Activated CD8-positive, alpha-beta memory T cell treated with anti-CD3 and anti-CD28 coated beads for 36 hours (primary cell): ENCODE measurements at regions not wholly inside any gene's neighbourhood (a gene's known extent, or its start where the extent isn't known, plus 50 kb on each side); places are given as distances from the start of the nearest gene placed in this dataset.
"Not testable (repeated sequence)": the region's sequence is repeated elsewhere in the genome, so short reads cannot be mapped to it uniquely, and the experiment has no call there.

ENCODE experiments used
- CTCF ChIA-PET: fragments of 350-600 bp; sonication (Branson Sonifier 250); formaldehyde crosslinking; loops from one replicate; lab custom pipeline; 2021; ENCODE audit warnings: antibody characterized with exemption; lab: Charles Lee
- POLR2A ChIA-PET: fragments of 350-600 bp; sonication (Branson Sonifier 250); formaldehyde crosslinking; loops from one replicate; lab custom pipeline; 2021; ENCODE audit warnings: antibody characterized with exemption; lab: Charles Lee

DNA sequence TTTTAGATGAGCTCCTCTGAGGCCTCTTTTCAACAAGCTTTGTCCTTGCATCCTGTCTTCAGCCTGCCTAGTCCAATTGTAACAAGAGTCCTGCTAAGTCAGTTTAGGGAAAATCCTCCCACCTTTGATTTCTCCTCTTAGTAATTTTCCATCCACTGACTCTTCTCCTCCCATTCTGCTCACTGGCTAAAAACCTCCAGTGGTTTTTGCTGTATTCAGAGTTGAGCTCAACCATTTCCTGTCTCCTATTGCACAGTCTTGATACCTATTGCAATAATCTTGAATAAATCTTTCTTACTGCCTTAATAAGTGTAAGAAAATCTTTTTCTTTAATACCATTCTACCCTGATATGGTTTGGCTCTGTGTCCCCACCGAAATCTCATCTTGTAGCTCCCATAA lies 117.8 kb upstream of the ENPP6 start:
- CTCF ChIA-PET, result no interaction called here
- POLR2A ChIA-PET, result interaction anchor here (0.6 kb wide), 1 partner anchor 82 kb away, joined by 3 read pairs; no protein-coding TSS in a partner anchor

DNA sequence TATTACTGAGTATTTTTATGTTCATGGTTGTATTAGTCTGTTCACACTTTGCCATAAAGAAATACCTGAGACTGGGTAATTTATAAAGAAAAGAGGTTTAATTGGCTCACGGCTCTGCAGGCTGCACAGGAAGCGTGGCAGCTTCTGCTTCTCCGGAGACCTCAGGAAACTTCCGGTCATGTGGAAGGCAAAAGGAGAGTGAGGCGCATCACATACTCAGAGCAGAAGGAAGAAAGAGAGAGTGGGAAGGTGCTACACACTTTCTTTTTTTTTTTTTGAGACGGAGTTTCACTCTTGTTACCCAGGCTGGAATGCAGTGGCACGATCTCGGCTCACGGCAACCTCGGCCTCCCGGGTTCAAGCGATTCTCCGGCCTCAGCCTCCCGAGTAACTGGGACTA lies 115.8 kb upstream of the ENPP6 start:
- POLR2A ChIA-PET, result not testable (repeated sequence)

GRCh38 chr4:184331268-184331995 lies 113.8 kb upstream of the ENPP6 start:
- ChIA-PET POLR2A (interaction anchor here (0.7 kb wide), 1 partner anchor 183 kb away, joined by 6 read pairs; no protein-coding TSS in a partner anchor), CTCF (interaction anchor here (0.6 to 1.3 kb wide), 2 partner anchors 17 to 18 kb away, joined by 3 to 4 read pairs; no protein-coding TSS in a partner anchor)

More for the DNA sequence above, 115.8 kb upstream of the ENPP6 start:
- CTCF ChIA-PET, result not testable (repeated sequence)

DNA sequence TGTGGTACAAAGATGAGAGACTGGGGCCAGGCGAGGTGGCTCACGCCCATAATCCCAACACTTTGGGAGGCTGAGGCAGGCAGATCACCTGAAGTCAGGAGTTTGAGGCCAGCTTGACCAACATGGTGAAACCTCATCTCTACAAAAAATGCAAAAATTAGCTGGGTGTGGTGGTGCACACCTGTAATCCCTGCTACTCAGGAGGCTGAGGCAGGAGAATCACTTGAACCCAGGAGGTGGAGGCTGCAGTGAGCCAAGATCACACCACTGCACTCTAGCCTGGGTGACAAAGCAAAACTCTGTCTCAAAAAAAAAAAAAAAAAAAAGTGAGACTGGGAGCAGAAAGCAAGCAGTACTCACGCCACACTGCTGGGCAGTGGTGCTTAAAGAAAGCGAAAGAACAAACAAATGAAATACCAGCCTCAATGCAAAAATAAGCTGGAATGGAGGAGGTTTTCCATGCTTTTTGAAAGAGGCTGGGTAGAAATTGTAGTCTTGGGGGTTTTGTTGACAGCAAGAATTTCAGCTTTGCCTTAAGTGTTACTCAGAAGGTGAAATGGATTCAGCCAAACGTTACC lies 112.9 kb upstream of the ENPP6 start:
- ChIA-PET CTCF (interaction anchor here (1.3 kb wide), 1 partner anchor 16 kb away, joined by 4 read pairs; no protein-coding TSS in a partner anchor), POLR2A (interaction anchor here (0.7 kb wide), 1 partner anchor 184 kb away, joined by 6 read pairs; no protein-coding TSS in a partner anchor)

- ChIA-PET POLR2A (no interaction called here), CTCF (no interaction called here)
Observed at GRCh38 chr4:184329659-184330400, 112.2 kb upstream of the ENPP6 start.

DNA sequence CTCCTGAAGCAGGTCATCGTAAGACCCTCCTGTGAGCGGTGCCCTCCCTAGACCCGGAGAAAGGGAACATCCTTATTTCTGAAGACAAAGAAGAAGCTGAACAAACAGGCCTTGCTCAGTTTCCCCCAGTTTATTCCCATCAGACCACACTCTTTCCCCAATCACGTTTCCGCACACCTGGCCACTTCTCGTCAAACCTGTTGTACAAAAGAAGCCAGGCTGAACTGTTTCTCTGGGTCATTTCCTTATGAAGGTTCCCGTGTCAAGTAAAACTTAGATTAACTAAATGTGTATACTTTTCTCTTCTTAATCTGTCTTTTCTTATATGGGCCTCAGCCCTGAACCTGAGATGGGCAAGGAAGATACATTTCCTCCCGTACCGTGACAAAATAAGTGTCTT lies 111.6 kb upstream of the ENPP6 start:
- POLR2A ChIA-PET, result no interaction called here
- CTCF ChIA-PET, result no interaction called here

DNA sequence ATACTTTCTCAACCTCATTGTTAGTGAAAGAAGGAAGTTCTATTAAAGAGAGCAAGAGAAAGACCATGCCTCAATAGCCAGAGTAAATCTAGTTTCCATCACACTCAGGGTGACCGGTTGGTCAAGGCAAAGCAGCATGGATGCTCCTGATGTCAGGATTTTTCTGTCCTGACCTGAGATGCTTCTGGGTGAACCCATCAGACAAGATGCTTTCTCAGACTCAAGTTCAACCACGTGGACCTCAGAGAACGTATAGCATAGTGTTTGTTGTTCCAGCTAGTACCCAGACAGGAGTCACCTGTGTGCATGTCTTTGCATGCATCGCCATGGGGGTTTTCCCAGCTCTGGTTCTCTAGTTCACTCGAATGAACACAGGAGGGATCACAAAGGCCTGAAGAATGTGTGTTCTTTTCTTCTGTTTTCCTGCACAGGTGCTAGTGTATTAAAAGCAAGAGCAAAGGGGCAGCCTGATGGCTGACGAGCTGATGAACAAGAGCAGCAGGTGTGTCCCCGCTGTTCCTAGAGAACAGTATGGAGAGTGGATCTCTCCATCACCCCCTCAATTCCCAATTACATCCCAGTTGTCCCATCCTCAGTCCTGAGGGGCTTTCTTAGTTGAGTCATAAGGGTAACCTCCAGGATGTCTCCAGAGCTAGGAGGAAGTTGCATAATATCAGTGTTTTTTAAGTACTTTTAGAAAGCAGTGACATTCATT lies 110.5 kb upstream of the ENPP6 start:
- POLR2A ChIA-PET, result no interaction called here
- CTCF ChIA-PET, result no interaction called here

DNA sequence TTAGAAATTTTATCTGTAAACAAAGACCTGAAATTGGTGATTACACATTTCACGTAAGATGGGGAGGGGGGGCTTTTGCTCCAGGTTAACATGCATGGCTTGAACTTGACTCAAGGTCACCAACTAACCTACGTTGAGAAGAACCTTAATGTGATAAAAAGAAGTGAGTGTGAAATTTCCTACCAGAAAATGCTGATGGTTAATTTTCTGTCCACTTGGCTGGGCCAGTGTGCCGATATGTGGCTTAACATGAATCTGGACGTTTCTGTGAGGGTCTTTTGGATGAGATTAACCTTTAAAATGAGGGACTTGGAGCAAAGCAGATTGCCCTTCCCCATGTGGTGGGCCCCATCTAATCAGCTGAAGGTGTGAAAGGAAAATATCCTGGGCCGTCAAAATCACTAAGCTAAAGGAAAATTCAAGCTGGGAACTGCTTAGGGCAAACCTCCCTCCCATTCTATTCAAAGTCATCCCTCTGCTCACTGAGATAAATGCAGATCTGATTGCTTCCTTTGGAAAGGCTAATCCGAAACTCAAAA lies 107.3 kb upstream of the ENPP6 start:
- POLR2A ChIA-PET, result no interaction called here

DNA sequence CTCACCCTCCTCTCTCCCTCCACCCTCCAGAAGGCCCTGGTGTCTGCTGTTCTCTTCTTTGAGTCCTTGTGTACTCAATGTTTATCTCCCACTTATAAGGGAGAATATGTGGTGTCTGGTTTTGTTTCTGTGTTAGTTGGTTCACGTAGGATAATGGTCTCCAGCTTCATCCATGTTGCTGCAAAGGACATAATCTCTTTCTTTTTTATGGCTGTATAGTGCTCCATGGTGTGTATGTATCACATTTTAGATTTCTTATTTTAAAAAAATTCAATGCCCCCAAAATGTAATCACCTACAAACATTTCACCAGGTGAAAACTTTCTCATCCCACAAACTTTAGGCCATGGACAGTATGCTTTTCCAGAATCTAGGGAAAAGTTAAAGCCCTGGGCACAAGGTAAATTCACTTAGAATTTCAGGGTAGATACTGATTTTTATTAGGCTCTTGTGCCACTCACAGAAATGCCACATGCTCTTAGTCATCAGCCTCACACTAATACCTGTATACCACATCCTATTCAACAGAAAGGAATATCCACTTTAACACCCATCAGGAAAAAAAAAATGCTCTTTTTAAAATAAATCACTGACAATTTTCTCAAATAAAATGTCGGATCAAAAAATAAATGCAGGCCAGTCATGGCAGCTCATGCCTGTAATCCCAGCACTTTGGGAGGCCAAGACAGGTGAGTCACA lies 104.8 kb upstream of the ENPP6 start:
- POLR2A ChIA-PET, result no interaction called here
- CTCF ChIA-PET, result interaction anchor here (0.7 kb wide), 2 partner anchors 23 to 48 kb away, joined by 3 read pairs; no protein-coding TSS in a partner anchor

More for the DNA sequence above, 107.3 kb upstream of the ENPP6 start:
- CTCF ChIA-PET, result no interaction called here

- POLR2A ChIA-PET, result interaction anchor here (1.0 kb wide), 1 partner anchor 154 kb away, joined by 3 read pairs; the partner anchor contains the start of gene IRF2
- CTCF ChIA-PET, result interaction anchor here (1.2 kb wide), 1 partner anchor 37 kb away, joined by 3 read pairs; no protein-coding TSS in a partner anchor
Observed at GRCh38 chr4:184320631-184321030, 103.0 kb upstream of the ENPP6 start.

DNA sequence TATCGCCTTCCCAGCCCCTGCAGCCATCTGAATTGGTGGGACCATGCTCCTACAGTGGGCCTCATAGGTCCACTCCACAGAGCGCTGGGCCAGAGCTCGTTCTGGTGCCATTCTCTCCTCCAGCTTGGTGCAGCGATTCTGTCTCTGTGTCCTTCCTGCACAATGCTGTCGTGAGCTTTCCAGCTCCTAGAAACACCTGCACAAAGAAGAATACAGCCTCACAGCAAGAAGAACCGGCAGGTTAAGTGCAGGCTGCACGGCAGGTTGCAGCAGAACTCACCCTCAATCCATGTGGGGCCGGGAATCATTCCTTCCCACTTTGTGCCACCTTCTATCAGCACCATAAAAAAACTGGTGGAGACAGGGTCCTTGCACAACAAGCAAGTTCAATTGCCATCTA lies 101.2 kb upstream of the ENPP6 start:
- ChIA-PET POLR2A (no interaction called here), CTCF (no interaction called here)

GRCh38 chr4:184317234-184317918 lies 99.7 kb upstream of the ENPP6 start:
- CTCF ChIA-PET, result interaction anchor here (0.6 kb wide), 1 partner anchor 95 kb away, joined by 3 read pairs; no protein-coding TSS in a partner anchor
- POLR2A ChIA-PET, result no interaction called here

DNA sequence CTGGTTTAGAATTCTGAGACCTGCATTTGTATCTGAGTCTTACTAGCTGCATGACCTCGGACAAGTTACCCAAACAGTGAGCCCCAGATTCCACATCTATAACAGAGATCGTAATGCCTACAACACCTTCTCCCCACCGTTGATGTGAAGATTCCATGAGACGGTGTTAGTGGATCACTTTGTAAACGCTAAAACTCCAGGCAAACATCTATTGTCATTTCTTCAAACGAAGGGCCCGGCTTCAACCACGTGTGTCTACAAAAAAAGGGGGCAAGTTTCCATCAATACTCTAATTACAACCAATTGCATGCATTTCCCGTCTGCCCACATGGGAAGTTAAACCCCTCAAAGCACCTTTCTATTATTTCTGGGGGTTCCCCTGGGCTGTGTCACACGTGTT lies 99.1 kb upstream of the ENPP6 start:
- ChIA-PET CTCF (interaction anchor here (0.6 kb wide), 1 partner anchor 96 kb away, joined by 3 read pairs; no protein-coding TSS in a partner anchor), POLR2A (no interaction called here)

GRCh38 chr4:184315675-184316359 lies 98.1 kb upstream of the ENPP6 start:
- ChIA-PET CTCF (no interaction called here), POLR2A (no interaction called here)

- ChIA-PET POLR2A (no interaction called here), CTCF (interaction anchor here (1.0 to 1.1 kb wide), 2 partner anchors 17 to 31 kb away, joined by 4 read pairs; no protein-coding TSS in a partner anchor)
Observed at GRCh38 chr4:184313702-184314659, 96.3 kb upstream of the ENPP6 start.

- POLR2A ChIA-PET, result no interaction called here
- CTCF ChIA-PET, result interaction anchor here (1.0 kb wide), 1 partner anchor 30 kb away, joined by 4 read pairs; no protein-coding TSS in a partner anchor
Observed at GRCh38 chr4:184313058-184313581, 95.4 kb upstream of the ENPP6 start.
